PFSK-1 (cell line): ENCODE measurements at regions not wholly inside any gene's neighbourhood (a gene's known extent, or its start where the extent isn't known, plus 50 kb on each side); places are given as distances from the start of the nearest gene placed in this dataset.

Experiments
- FOXP2 ChIP-seq: optimal IDR thresholded peaks from 2 replicates; pipeline ENCODE3; 2011; ENCODE audit warnings: borderline replicate concordance, control low read depth, inconsistent platforms; ENCODE audit not compliant: insufficient read depth; ENCODE audit errors: extremely low read length, extremely low read depth
- POLR2AphosphoS5 ChIP-seq: IDR thresholded peaks from 2 replicates; pipeline ENCODE4 v1.6.1; 2012; ENCODE audit warnings: low read depth, mild to moderate bottlenecking, control low read depth, low read length, moderate library complexity
- REST ChIP-seq, 2 experiments: IDR thresholded peaks; 2 replicates each; pipeline versions ENCODE4 v1.6.1 to v1.8.0; 2011 to 2012; ENCODE audit warnings: low read depth in 2 of 2, low read length in 2 of 2, control low read depth in 1 of 2, inconsistent platforms in 1 of 2, mild to moderate bottlenecking in 1 of 2, moderate library complexity in 1 of 2; ENCODE audit not compliant: insufficient read depth in 1 of 2
- SIN3A ChIP-seq: IDR thresholded peaks from 2 replicates; pipeline ENCODE4 v1.6.1; 2012; ENCODE audit warnings: mild to moderate bottlenecking, low read length, moderate library complexity, borderline replicate concordance; ENCODE audit not compliant: insufficient read depth
- TAF1 ChIP-seq: IDR thresholded peaks from 2 replicates; pipeline ENCODE4 v1.6.1; 2012; ENCODE audit warnings: low read length, control low read depth, borderline replicate concordance; ENCODE audit not compliant: insufficient read depth

DNA sequence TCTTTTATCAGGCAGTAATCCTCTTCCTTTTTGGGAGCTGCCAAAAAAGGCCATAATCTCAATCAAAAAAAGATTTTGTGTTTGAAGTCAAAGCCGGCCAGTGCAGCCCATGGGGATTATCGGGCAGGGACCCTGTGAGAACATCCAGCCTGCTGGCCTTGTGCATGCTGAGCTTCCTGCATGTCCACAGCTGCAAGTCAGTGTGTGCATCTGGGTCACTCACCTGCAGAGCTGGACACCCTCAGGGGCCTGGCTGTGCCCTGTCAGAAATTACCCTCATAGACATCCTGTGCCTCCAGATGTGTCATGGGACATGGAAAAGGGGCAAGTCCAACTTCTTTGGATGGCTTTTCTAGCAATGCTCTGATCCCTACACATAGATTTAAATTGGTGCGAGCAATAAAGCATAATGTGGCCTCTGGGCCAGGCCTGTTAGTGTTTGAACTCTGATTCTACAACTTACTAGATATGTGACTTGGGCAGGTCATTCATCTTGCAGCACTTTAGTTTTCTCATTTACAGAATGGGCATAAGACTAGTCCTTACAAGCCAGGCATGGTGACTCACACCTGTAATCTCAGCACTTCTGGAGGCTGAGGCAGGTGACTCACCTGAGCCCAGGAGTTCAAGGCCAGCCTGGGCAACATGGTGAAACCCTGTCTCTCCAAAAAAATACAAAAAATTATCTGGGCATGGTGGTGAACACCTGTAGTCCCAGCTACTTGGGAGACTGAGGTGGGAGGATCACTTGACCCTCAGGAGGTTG, 81.6 kb upstream of the LARGE1 start:
- TF ChIP-seq REST (IDR thresholded peaks at IDR 0.05; ENCODE audit: insufficient read depth in 1 of 2, low read depth in 2 of 2, low read length in 2 of 2) (no peak), SIN3A (no peak), TAF1 (no peak), FOXP2 (no peak), POLR2AphosphoS5 (no peak)

GRCh38 chr22:34004058-34004457, 83.8 kb upstream of the LARGE1 start:
- TF ChIP-seq SIN3A = no peak
- no peak for TF ChIP-seq FOXP2
- no peak for TF ChIP-seq POLR2AphosphoS5
- no peak for TF ChIP-seq TAF1

- no peak for TF ChIP-seq TAF1
- TF ChIP-seq REST (IDR thresholded peaks at IDR 0.05; ENCODE audit: insufficient read depth in 1 of 2, low read depth in 2 of 2, low read length in 2 of 2) = no peak
- no peak for TF ChIP-seq SIN3A
- TF ChIP-seq FOXP2 = no peak
- TF ChIP-seq POLR2AphosphoS5 = no peak
Measured at GRCh38 chr22:34010259-34010658, 90.0 kb upstream of the LARGE1 start.

- TF ChIP-seq FOXP2 = no peak
- TF ChIP-seq REST (IDR thresholded peaks at IDR 0.05; ENCODE audit: insufficient read depth in 1 of 2, low read depth in 2 of 2, low read length in 2 of 2) = no peak
- no peak for TF ChIP-seq POLR2AphosphoS5
- TF ChIP-seq TAF1 = no peak
- TF ChIP-seq SIN3A = no peak
Measured at GRCh38 chr22:34015642-34016041, 95.4 kb upstream of the LARGE1 start.

- no peak for TF ChIP-seq FOXP2
- TF ChIP-seq POLR2AphosphoS5 = no peak
- no peak for TF ChIP-seq SIN3A
- no peak for TF ChIP-seq TAF1
- no peak for TF ChIP-seq REST (IDR thresholded peaks at IDR 0.05; ENCODE audit: insufficient read depth in 1 of 2, low read depth in 2 of 2, low read length in 2 of 2)
Measured at GRCh38 chr22:34017205-34017604, 96.9 kb upstream of the LARGE1 start.
